GM12892 (cell line): ENCODE measurements at regions not wholly inside any gene's neighbourhood (a gene's known extent, or its start where the extent isn't known, plus 50 kb on each side); places are given as distances from the start of the nearest gene placed in this dataset.

Experiments
- POLR2A ChIP-seq: IDR thresholded peaks from 2 replicates; pipeline ENCODE4 v1.6.1; 2011; ENCODE audit warnings: low read depth, low read length, control low read depth
- POLR2AphosphoS5 ChIP-seq: IDR thresholded peaks from 2 replicates; pipeline ENCODE4 v1.6.1; 2011; ENCODE audit warnings: low read depth, low read length, control low read depth
- TAF1 ChIP-seq: IDR thresholded peaks from 2 replicates; pipeline ENCODE4 v1.6.1; 2011; ENCODE audit warnings: low read depth, mild to moderate bottlenecking, control low read depth, low read length, borderline replicate concordance

GRCh38 chr6:97405818-97406409 lies 122.9 kb upstream of the MMS22L start:
- TF ChIP-seq POLR2AphosphoS5 (no peak), POLR2A (no peak), TAF1 (no peak)
